SIG-M5 treated with dmso at 0.1 percent for 504 hours (cell line): ENCODE measurements at regions not wholly inside any gene's neighbourhood (a gene's known extent, or its start where the extent isn't known, plus 50 kb on each side); places are given as distances from the start of the nearest gene placed in this dataset.
"Not testable (repeated sequence)": the region's sequence is repeated elsewhere in the genome, so short reads cannot be mapped to it uniquely, and the experiment has no call there.

ENCODE experiments used
- DNase-seq: peaks from one replicate; lab custom pipeline; 2025; ENCODE audit not compliant: unreplicated experiment; lab: John Stamatoyannopoulos, UW

GRCh38 chr5:108696951-108697715 lies 50.6 kb upstream of the FER start:
- no peak for DNase-seq

- DNase-seq = no peak
Observed at GRCh38 chr5:108696407-108696806, 51.3 kb upstream of the FER start.

GRCh38 chr5:108688485-108688884 lies 59.2 kb upstream of the FER start:
- no peak for DNase-seq

- DNase-seq = peak; percentile 6
Observed at GRCh38 chr5:108687595-108688200, 60.0 kb upstream of the FER start.

GRCh38 chr5:108686676-108687075 lies 61.0 kb upstream of the FER start:
- no peak for DNase-seq

- DNase-seq = not testable (repeated sequence)
Observed at GRCh38 chr5:108685448-108686216, 62.1 kb upstream of the FER start.

GRCh38 chr5:108681079-108681921 lies 66.4 kb upstream of the FER start:
- peak; percentile 76 for DNase-seq

GRCh38 chr5:108678091-108678490 lies 69.6 kb upstream of the FER start:
- DNase-seq = no peak

GRCh38 chr5:108675736-108676135 lies 72.0 kb upstream of the FER start:
- no peak for DNase-seq

- DNase-seq = no peak
Observed at GRCh38 chr5:108672639-108673038, 75.1 kb upstream of the FER start.

- no peak for DNase-seq
Observed at GRCh38 chr5:108670591-108671289, 77.0 kb upstream of the FER start.

GRCh38 chr5:108669462-108669861 lies 78.2 kb upstream of the FER start:
- DNase-seq = no peak

- no peak for DNase-seq
Observed at GRCh38 chr5:108661590-108662219, 86.0 kb upstream of the FER start.

GRCh38 chr5:108661024-108661423 lies 86.7 kb upstream of the FER start:
- DNase-seq = no peak

- DNase-seq = no peak
Observed at GRCh38 chr5:108660291-108660690, 87.4 kb upstream of the FER start.

- DNase-seq = no peak
Observed at GRCh38 chr5:108659531-108659930, 88.2 kb upstream of the FER start.

- DNase-seq = no peak
Observed at GRCh38 chr5:108655750-108656450, 91.8 kb upstream of the FER start.

- DNase-seq = no peak
Observed at GRCh38 chr5:108654051-108654450, 93.6 kb upstream of the FER start.

GRCh38 chr5:108653201-108653600 lies 94.5 kb upstream of the FER start:
- DNase-seq = no peak
